GM21529 (cell line): ENCODE measurements at regions not wholly inside any gene's neighbourhood (a gene's known extent, or its start where the extent isn't known, plus 50 kb on each side); places are given as distances from the start of the nearest gene placed in this dataset.
"Not testable (repeated sequence)": the region's sequence is repeated elsewhere in the genome, so short reads cannot be mapped to it uniquely, and the experiment has no call there.

Source experiments
- ATAC-seq: cut with Tn5 transposase; IDR thresholded peaks from one replicate; pipeline ENCODE4 v1.9.1; 2021; ENCODE audit not compliant: unreplicated experiment

DNA sequence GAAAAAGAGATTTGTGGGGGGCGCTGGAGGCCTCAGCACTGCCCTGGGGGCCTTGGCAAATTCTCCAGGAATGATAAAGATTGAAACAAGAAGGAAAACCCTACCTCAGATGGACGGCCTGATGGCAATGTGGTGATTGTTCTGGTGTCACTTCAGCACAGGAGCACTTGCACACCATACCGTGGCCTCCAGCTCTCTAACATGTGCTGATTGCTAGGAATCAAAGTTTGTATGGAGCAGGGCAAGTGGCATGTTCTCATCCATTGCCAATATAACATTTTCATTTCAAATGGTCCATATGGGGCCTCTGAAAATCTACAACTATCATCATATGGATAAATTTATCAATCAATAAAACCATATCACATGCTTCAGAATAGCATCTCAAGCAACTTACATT, 253.0 kb downstream of the DEPDC1B start:
- no peak for ATAC-seq

GRCh38 chr5:60445921-60446320, 254.0 kb downstream of the DEPDC1B start:
- no peak for ATAC-seq

GRCh38 chr5:60445427-60445826, 254.5 kb downstream of the DEPDC1B start:
- no peak for ATAC-seq

GRCh38 chr5:60444661-60445360, 255.2 kb downstream of the DEPDC1B start:
- ATAC-seq: no peak

DNA sequence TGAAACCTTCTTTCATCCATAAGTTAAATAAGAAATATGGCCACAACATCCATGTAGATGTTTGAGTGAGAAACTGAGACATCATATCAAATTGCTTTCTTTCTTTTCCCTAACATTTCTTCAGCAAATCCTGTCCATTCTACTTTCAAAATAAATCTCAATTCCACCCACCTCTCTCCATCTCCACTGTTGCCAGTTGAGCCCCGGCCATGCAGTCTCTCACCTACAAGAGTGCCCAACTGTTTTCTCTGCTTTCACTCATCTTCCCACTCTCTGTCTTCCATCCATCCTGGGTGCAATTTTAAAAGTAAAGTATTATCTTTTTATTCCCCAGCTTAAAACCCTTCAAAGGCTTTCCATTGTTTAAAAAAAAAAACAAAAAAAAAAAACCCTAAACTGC, 260.4 kb downstream of the DEPDC1B start:
- ATAC-seq: no peak

DNA sequence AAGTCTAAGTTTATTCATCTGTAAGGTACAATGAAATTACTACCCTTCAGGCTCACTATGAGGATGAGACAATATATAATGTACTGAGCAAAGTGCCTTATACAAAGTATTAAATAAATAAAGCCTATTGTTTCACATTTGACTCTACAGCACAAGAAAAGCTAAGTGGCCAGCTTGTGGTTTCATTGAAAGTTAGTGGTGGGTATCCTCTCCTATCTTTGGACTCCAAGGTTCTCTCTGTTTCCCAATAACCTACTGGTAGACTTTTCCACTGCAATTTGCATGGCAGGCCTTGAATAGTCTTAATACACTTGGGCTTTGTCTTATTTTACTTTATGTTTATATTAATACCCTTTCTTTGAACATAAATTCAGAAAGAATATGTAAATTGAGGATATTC, 262.7 kb downstream of the DEPDC1B start:
- no peak for ATAC-seq

- ATAC-seq: peak; percentile 93
Observed at GRCh38 chr5:60436518-60436917, 263.4 kb downstream of the DEPDC1B start.

DNA sequence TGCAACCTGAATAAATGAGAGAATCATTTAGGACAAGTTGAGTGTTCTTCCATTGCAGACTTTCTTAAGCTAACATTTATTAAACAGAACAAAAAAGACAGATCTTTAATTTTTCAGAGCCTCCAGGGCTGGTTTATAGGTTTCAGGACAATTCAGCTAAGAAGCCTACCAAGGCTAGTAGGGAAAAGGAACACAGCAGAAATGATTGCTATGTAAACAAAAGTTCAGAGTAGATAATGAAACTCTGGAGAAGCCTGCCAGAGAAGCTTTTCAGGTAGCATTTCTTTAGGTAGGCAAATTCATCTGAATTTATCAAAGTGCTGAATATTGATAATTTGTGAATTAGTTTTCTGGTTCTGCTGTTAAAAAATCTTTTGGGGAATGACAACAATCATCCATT, 264.2 kb downstream of the DEPDC1B start:
- ATAC-seq: no peak

- ATAC-seq: not testable (repeated sequence)
Observed at GRCh38 chr5:60426189-60426588, 273.8 kb downstream of the DEPDC1B start.

GRCh38 chr5:60420773-60421172, 279.2 kb downstream of the DEPDC1B start:
- ATAC-seq: not testable (repeated sequence)

GRCh38 chr5:60417500-60418181, 282.3 kb downstream of the DEPDC1B start:
- no peak for ATAC-seq

DNA sequence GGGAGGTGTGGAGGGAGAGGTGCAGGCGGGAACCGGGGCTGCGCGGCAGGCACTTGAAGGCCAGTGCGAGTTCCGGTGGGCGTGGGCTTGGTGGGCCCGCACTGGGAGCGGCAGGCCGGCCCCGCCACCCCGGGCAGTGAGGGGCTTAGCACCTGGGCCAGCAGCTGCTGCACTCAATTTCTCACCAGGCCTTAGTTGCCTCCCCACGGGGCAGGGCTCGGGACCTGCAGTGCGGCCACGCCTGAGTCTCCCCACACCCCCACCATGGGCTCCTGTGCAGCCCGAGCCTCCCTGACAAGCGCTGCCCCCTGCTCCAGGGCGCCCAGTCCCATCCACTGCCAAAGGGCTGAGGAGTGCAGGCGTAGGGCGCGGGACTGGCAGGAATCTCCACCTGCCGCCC, 284.5 kb downstream of the DEPDC1B start:
- no peak for ATAC-seq

- ATAC-seq: no peak
Observed at GRCh38 chr5:60410427-60410826, 289.5 kb downstream of the DEPDC1B start.

DNA sequence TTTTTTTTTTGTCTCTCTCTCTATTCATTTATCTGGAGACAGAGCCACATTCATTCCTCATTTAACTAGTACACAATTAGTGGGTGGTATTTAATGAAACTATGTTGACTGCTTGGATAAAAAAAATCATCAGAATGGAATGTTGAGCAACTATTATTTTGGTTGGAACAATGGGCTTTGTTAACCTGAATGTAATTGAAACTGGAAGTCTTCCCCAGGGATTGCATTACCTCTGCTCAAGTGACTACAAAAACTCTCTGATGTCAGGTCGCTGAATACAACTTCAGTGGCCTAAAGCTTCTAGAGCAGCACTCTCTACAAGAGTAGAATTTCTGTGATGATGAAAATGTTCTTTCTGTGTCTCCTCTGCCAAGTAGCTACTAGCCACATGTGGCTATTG, 295.8 kb downstream of the DEPDC1B start:
- ATAC-seq: no peak

GRCh38 chr5:60403343-60404006, 296.5 kb downstream of the DEPDC1B start:
- no peak for ATAC-seq

DNA sequence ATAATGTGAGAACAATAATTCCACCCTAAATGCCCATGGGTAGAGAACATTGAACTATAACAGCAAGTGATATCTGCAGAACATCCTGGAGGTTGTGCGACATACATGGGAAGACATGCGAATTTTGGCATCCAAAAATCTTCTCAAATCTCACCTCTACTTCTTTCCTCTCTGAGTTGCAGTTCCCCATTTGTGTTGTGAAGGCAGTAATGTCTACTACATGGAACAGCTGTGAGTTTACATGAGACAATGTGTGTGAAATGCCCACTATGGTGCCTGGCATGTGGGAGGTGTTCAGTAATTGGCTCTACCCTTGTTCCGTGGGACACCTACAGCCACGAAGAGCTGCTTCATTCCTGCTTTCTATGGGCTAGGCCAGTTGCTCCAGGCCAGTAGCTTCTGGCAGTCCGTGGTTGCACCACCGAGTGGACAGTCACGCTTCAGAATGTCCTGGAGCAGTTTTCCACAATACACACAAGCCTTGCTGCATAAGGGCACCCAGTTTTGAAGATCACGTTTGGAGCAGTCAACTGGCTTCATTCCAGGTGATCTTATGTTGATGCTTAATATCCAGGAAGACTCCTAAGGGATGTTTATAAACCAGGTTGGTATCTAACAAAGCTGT, 297.7 kb downstream of the DEPDC1B start:
- ATAC-seq: no peak

- ATAC-seq: no peak
Observed at GRCh38 chr5:60401526-60401925, 298.4 kb downstream of the DEPDC1B start.

- no peak for ATAC-seq
Observed at GRCh38 chr5:60399507-60399906, 300.5 kb downstream of the DEPDC1B start.

GRCh38 chr5:60395712-60396329, 304.1 kb downstream of the DEPDC1B start:
- ATAC-seq: no peak

- ATAC-seq: no peak
Observed at GRCh38 chr5:60387051-60387440, 312.9 kb downstream of the DEPDC1B start.

- ATAC-seq: no peak
Observed at GRCh38 chr5:60386436-60387050, 313.4 kb downstream of the DEPDC1B start.
